Loucy (cell line): ENCODE measurements at regions not wholly inside any gene's neighbourhood (a gene's known extent, or its start where the extent isn't known, plus 50 kb on each side); places are given as distances from the start of the nearest gene placed in this dataset.
"Not testable (repeated sequence)": the region's sequence is repeated elsewhere in the genome, so short reads cannot be mapped to it uniquely, and the experiment has no call there.

Experiments used
- CTCF ChIP-seq: fragments of 200-600 bp; sonication (generic); conservative IDR thresholded peaks from 2 replicates; pipeline ENCODE4 v1.5.1; 2014; ENCODE audit warnings: mild to moderate bottlenecking, antibody characterized with exemption, low read length
- EZH2phosphoT487 ChIP-seq: fragments of 200-600 bp; IDR thresholded peaks from 2 replicates; pipeline ENCODE4 v1.6.1; 2018; ENCODE audit warnings: antibody characterized with exemption, mild to moderate bottlenecking, moderate library complexity, borderline replicate concordance

DNA sequence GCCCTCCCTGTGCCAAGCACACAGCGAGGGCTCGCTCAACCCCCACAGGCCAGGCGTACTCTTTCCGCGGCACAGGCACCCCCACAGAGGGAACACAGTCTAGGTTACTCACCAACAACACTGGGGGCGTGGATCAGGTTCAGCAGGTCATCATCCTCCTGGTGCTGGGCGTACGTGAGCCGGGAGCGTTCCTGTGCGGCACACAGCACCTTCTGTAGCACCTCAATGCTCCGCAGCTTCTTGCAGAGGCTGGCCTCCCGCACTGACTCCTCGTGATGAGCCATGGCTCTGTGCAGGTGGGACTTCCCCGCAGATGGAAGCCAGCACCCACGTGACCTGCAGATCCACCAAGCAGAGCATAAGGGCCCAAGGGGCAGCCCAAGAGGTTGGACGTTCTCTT, 296.8 kb downstream of the GOLGA6L6 start:
- TF ChIP-seq CTCF, EZH2phosphoT487: not testable (repeated sequence)
